GM12891 (cell line): ENCODE measurements at regions not wholly inside any gene's neighbourhood (a gene's known extent, or its start where the extent isn't known, plus 50 kb on each side); places are given as distances from the start of the nearest gene placed in this dataset.

Experiments used
- PAX5 ChIP-seq: IDR thresholded peaks from 2 replicates; pipeline ENCODE4 v1.6.1; 2011; ENCODE audit warnings: low read length, moderate library complexity, mild to moderate bottlenecking; ENCODE audit not compliant: insufficient read depth, severe bottlenecking
- POLR2A ChIP-seq: IDR thresholded peaks from 2 replicates; pipeline ENCODE4 v1.6.1; 2011; ENCODE audit warnings: low read depth, low read length, control low read depth
- POLR2AphosphoS5 ChIP-seq: IDR thresholded peaks from 2 replicates; pipeline ENCODE4 v1.6.1; 2011; ENCODE audit warnings: low read depth, low read length, control low read depth
- SPI1 ChIP-seq: IDR thresholded peaks from 2 replicates; pipeline ENCODE4 v1.6.1; 2011; ENCODE audit warnings: low read depth, low read length, control low read depth
- TAF1 ChIP-seq: IDR thresholded peaks from 2 replicates; pipeline ENCODE4 v1.6.1; 2011; ENCODE audit warnings: low read depth, low read length, control low read depth

- TF ChIP-seq POLR2AphosphoS5 (no peak), TAF1 (no peak), POLR2A (no peak), SPI1 (no peak), PAX5 (no peak)
These were observed 125.1 kb upstream of the FAM204A start for GRCh38 chr10:118467200-118467599.
